MM.1S (cell line): ENCODE measurements at regions not wholly inside any gene's neighbourhood (a gene's known extent, or its start where the extent isn't known, plus 50 kb on each side); places are given as distances from the start of the nearest gene placed in this dataset.

Experiments used
- CTCF ChIP-seq: fragments of 300-600 bp; sonication (generic); IDR thresholded peaks from 2 replicates; pipeline ENCODE4 v1.5.1; 2016; ENCODE audit warnings: antibody characterized with exemption, low read length, mixed read lengths
- EZH2 ChIP-seq: fragments of 300-600 bp; sonication (generic); optimal IDR thresholded peaks from 2 replicates; pipeline ENCODE3; 2017; ENCODE audit warnings: low read depth, mild to moderate bottlenecking, antibody characterized with exemption, low read length, mixed read lengths

DNA sequence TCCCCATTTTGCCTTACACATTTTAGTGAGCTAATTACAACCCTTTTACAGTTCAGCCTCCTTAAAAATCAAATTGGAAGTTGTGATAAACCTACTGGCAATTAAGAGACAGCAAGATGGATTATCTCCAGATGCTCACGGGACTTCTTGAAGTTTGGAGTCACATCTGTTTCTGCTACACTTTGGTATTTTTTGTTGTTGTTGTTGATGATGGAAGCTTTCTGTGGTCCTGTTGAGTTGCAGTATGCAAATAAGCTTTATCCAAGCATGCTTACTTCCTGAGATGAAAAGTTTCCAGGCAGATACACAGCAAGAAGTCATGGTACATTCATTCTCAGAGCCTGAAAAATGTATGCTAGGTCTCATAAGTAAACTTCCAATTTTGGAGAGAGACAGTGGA, 670.0 kb upstream of the AMOT start:
- TF ChIP-seq CTCF (no peak), EZH2 (no peak)
